ENCODE measurements at regions not wholly inside any gene's neighbourhood (a gene's known extent, or its start where the extent isn't known, plus 50 kb on each side); places are given as distances from the start of the nearest gene placed in this dataset.

GRCh38 chr3:66097647-66098046 lies 58.9 kb upstream of the MAGI1 start:
- Histone ChIP-seq H3K27me3 (ENCODE audit: control insufficient read depth in 1 of 2, insufficient read depth in 2 of 2, low read length in 2 of 2) (no peaks in the 10 kb centered on the region), H3K4me3 (ENCODE audit: low read length in 2 of 2) (no peak overlapping the region), H3K4me1 (ENCODE audit: control insufficient read depth, insufficient read depth, low read length) (no peaks in the 10 kb centered on the region), H3K27ac (ENCODE audit: low read length) (no peak overlapping the region), H3K9ac (ENCODE audit: low read length in 2 of 2) (no peak overlapping the region), H3K36me3 (ENCODE audit: control insufficient read depth in 2 of 2, insufficient read depth in 2 of 2, low read length in 2 of 2) (no peaks in the 10 kb centered on the region), H3K9me3 (ENCODE audit: control insufficient read depth in 2 of 2, low read length in 2 of 2) (peaks cover 0 to 4% of the 10 kb centered on the region in 2 donors)

- no peaks in the 10 kb centered on the region for H3K36me3 ChIP-seq (ENCODE audit: control insufficient read depth in 2 of 2, insufficient read depth in 2 of 2, low read length in 2 of 2)
- H3K27me3 ChIP-seq (ENCODE audit: control insufficient read depth in 1 of 2, insufficient read depth in 2 of 2, low read length in 2 of 2) = no peaks in the 10 kb centered on the region
These were observed 56.7 kb upstream of the MAGI1 start for GRCh38 chr3:66095295-66096001.

GRCh38 chr3:66093981-66094380 lies 55.3 kb upstream of the MAGI1 start:
- Histone ChIP-seq H3K36me3 (ENCODE audit: control insufficient read depth in 2 of 2, insufficient read depth in 2 of 2, low read length in 2 of 2) (no peaks in the 10 kb centered on the region), H3K4me1 (ENCODE audit: control insufficient read depth, insufficient read depth, low read length) (no peaks in the 10 kb centered on the region), H3K27me3 (ENCODE audit: control insufficient read depth in 1 of 2, insufficient read depth in 2 of 2, low read length in 2 of 2) (no peaks in the 10 kb centered on the region), H3K4me3 (ENCODE audit: low read length in 2 of 2) (no peak overlapping the region), H3K9ac (ENCODE audit: low read length in 2 of 2) (no peak overlapping the region), H3K9me3 (ENCODE audit: control insufficient read depth in 2 of 2, low read length in 2 of 2) (peaks cover 0 to 4% of the 10 kb centered on the region in 2 donors), H3K27ac (ENCODE audit: low read length) (no peak overlapping the region)

More at GRCh38 chr3:66095295-66096001, 56.7 kb upstream of the MAGI1 start:
- H3K9ac ChIP-seq (ENCODE audit: low read length in 2 of 2) = no peak overlapping the region
- no peak overlapping the region for H3K27ac ChIP-seq (ENCODE audit: low read length)
- H3K4me1 ChIP-seq (ENCODE audit: control insufficient read depth, insufficient read depth, low read length) = no peaks in the 10 kb centered on the region
- H3K9me3 ChIP-seq (ENCODE audit: control insufficient read depth in 2 of 2, low read length in 2 of 2) = peaks cover 0 to 4% of the 10 kb centered on the region in 2 donors
- no peak overlapping the region for H3K4me3 ChIP-seq (ENCODE audit: low read length in 2 of 2)

- Histone ChIP-seq H3K27me3 (ENCODE audit: control insufficient read depth in 1 of 2, insufficient read depth in 2 of 2, low read length in 2 of 2) (no peaks in the 10 kb centered on the region), H3K4me1 (ENCODE audit: control insufficient read depth, insufficient read depth, low read length) (no peaks in the 10 kb centered on the region), H3K36me3 (ENCODE audit: control insufficient read depth in 2 of 2, insufficient read depth in 2 of 2, low read length in 2 of 2) (no peaks in the 10 kb centered on the region), H3K9me3 (ENCODE audit: control insufficient read depth in 2 of 2, low read length in 2 of 2) (peaks cover 0 to 4% of the 10 kb centered on the region in 2 donors), H3K27ac (ENCODE audit: low read length) (no peak overlapping the region), H3K9ac (ENCODE audit: low read length in 2 of 2) (no peak overlapping the region), H3K4me3 (ENCODE audit: low read length in 2 of 2) (no peak overlapping the region)
These were observed 53.7 kb upstream of the MAGI1 start for GRCh38 chr3:66092175-66092995.

Data from stomach smooth muscle (tissue), 2 donors.